Endothelial cell of umbilical vein (primary cell): ENCODE measurements at regions not wholly inside any gene's neighbourhood (a gene's known extent, or its start where the extent isn't known, plus 50 kb on each side); places are given as distances from the start of the nearest gene placed in this dataset.

Experiments used
- BruUV-seq: library from RNA; stranded (reverse); fragments of 400-500 nt; replicated peaks from 2 replicates; lab custom pipeline; 2021; lab: Mats Ljungman, UMichigan
- CTCF ChIA-PET: fragments of 300-600, 350-600 bp; sonication (Branson Sonifier 250); formaldehyde crosslinking; loops from one replicate; lab custom pipeline; 2021; ENCODE audit warnings: antibody characterized with exemption, inconsistent platforms; lab: Charles Lee
- POLR2A ChIA-PET: fragments of 300-600, 350-600 bp; sonication (Branson Sonifier 250); formaldehyde crosslinking; loops from one replicate; lab custom pipeline; 2021; ENCODE audit warnings: antibody characterized with exemption, inconsistent platforms; lab: Charles Lee
- DNase-seq: peaks from one replicate; pipeline ENCODE4 v3.0.0-alpha.2; 2011; ENCODE audit warnings: low read depth, low spot score
- FAIRE-seq: peaks from 2 replicates; lab custom pipeline; 2011; peaks lifted over from hg19 to GRCh38; lab: Jason Lieb, UNC
- H2AFZ ChIP-seq: 2 replicates; pipeline ENCODE4 v1.6.0; 2012; ENCODE audit warnings: low read depth, low read length, control low read depth, inconsistent platforms
- H3K27ac ChIP-seq: 2 replicates; pipeline ENCODE4 v1.5.1; 2011; ENCODE audit warnings: low read depth, mild to moderate bottlenecking, control low read depth, low read length, moderate library complexity; ENCODE audit not compliant: insufficient read depth
- H3K27me3 ChIP-seq, 2 experiments: 2 replicates each; pipeline versions ENCODE4 v1.6.0 to v1.6.1; 2011; ENCODE audit warnings: low read length in 2 of 2, mixed read lengths in 1 of 2; ENCODE audit not compliant: control insufficient read depth in 2 of 2, insufficient read depth in 2 of 2
- H3K36me3 ChIP-seq, 2 experiments: 2 replicates in 1 of 2; 3 replicates in 1 of 2; pipeline ENCODE4 v1.5.1; 2011; ENCODE audit warnings: low read length in 2 of 2, mild to moderate bottlenecking in 1 of 2, moderate library complexity in 1 of 2; ENCODE audit not compliant: control insufficient read depth in 2 of 2, insufficient read depth in 2 of 2; ENCODE audit errors: extremely low read depth in 1 of 2
- H3K4me1 ChIP-seq: 3 replicates; pipeline ENCODE4 v1.5.1; 2011; ENCODE audit warnings: mild to moderate bottlenecking, low read length; ENCODE audit not compliant: control insufficient read depth, insufficient read depth; ENCODE audit errors: extremely low read depth
- H3K4me2 ChIP-seq: 2 replicates; pipeline ENCODE4 v1.6.1; 2011; ENCODE audit warnings: low read length, control low read depth, mixed read lengths; ENCODE audit not compliant: insufficient read depth
- H3K4me3 ChIP-seq, 3 experiments: fragments of 200-600 bp in 1 of 3; sonication (generic), shearing (Covaris generic) in 1 of 3; replicated peaks in 1 of 3; 2 replicates each; pipeline ENCODE4 v1.5.1; 2011 to 2016; ENCODE audit warnings: control low read depth in 3 of 3, low read length in 3 of 3, mild to moderate bottlenecking in 2 of 3, inconsistent platforms in 1 of 3, low read depth in 1 of 3, moderate library complexity in 1 of 3; ENCODE audit not compliant: insufficient read depth in 1 of 3
- H3K79me2 ChIP-seq: 2 replicates; pipeline ENCODE4 v1.6.0; 2012; ENCODE audit warnings: low read length, inconsistent platforms; ENCODE audit not compliant: control insufficient read depth, insufficient read depth
- H3K9ac ChIP-seq: replicated peaks from 2 replicates; pipeline ENCODE3; 2011; ENCODE audit warnings: low read length, control low read depth; ENCODE audit not compliant: insufficient read depth; ENCODE audit errors: extremely low read depth
- H3K9me1 ChIP-seq: replicated peaks from 3 replicates; pipeline ENCODE4 v1.6.0; 2011; ENCODE audit warnings: mild to moderate bottlenecking, low read length; ENCODE audit not compliant: control insufficient read depth, insufficient read depth; ENCODE audit errors: extremely low read depth
- H3K9me3 ChIP-seq: replicated peaks from 2 replicates; pipeline ENCODE4 v1.5.1; 2012; ENCODE audit warnings: low read length, inconsistent platforms; ENCODE audit not compliant: control insufficient read depth, insufficient read depth
- H4K20me1 ChIP-seq: replicated peaks from 2 replicates; pipeline ENCODE3; 2011; ENCODE audit warnings: mild to moderate bottlenecking, low read length; ENCODE audit not compliant: control insufficient read depth, insufficient read depth; ENCODE audit errors: extremely low read depth
- CTCF ChIP-seq, 2 donors: IDR thresholded peaks; 1 replicate in 1 of 2; 2 replicates in 1 of 2; pipeline ENCODE4 v1.5.1; 2011; ENCODE audit warnings: low read length in 2 of 2, mild to moderate bottlenecking in 2 of 2, moderate library complexity in 2 of 2, control low read depth in 1 of 2, inconsistent platforms in 1 of 2, low read depth in 1 of 2; ENCODE audit not compliant: insufficient read depth in 1 of 2; ENCODE audit errors: extremely low read depth in 1 of 2
- EZH2 ChIP-seq: IDR thresholded peaks from 2 replicates; pipeline ENCODE4 v1.6.1; 2012; ENCODE audit warnings: borderline replicate concordance, low read depth, mild to moderate bottlenecking, moderate library complexity, low read length, inconsistent platforms; ENCODE audit not compliant: severe bottlenecking
- FOS ChIP-seq: IDR thresholded peaks from 2 replicates; pipeline ENCODE4 v1.6.1; 2011; ENCODE audit warnings: mild to moderate bottlenecking, low read length, moderate library complexity, borderline replicate concordance; ENCODE audit not compliant: insufficient read depth
- GATA2 ChIP-seq: IDR thresholded peaks from 2 replicates; pipeline ENCODE4 v1.7.0; 2011; ENCODE audit warnings: low read depth, mild to moderate bottlenecking, moderate library complexity, mixed read lengths, low read length; ENCODE audit not compliant: insufficient read length, insufficient read depth
- JUN ChIP-seq: IDR thresholded peaks from 2 replicates; pipeline ENCODE4 v1.6.1; 2011; ENCODE audit warnings: borderline replicate concordance, low read depth; ENCODE audit not compliant: insufficient read length, insufficient read depth
- MAX ChIP-seq: IDR thresholded peaks from 2 replicates; pipeline ENCODE4 v1.6.1; 2011; ENCODE audit not compliant: insufficient read depth, insufficient read length
- MYC ChIP-seq: IDR thresholded peaks from one replicate; pipeline ENCODE4 v1.6.1; 2011; ENCODE audit warnings: mild to moderate bottlenecking, low read depth, low read length
- POLR2A ChIP-seq: IDR thresholded peaks from 2 replicates; pipeline ENCODE4 v1.6.1; 2012; ENCODE audit warnings: low read depth, mild to moderate bottlenecking, control low read depth, low read length
- POLR2AphosphoS5 ChIP-seq: IDR thresholded peaks from 2 replicates; pipeline ENCODE4 v1.6.1; 2012; ENCODE audit warnings: low read depth, mild to moderate bottlenecking, control low read depth, low read length, moderate library complexity; ENCODE audit not compliant: insufficient read depth
- dilution Hi-C: fragments of 300-500 bp; cut with MboI; formaldehyde crosslinking; loops from one replicate; pipeline ENCODE4 v1.15.0; 2019; ENCODE audit warnings: low sequenced_read_pairs; ENCODE audit not compliant: extremely low pct_ligation_motif_present
- intact Hi-C: fragments of 100-400 bp; cut with micrococcal nuclease; formaldehyde crosslinking; loops from one replicate; pipeline ENCODE4 v1.10.0; 2022

- intact Hi-C loops (no loop called here), dilution Hi-C loops (no loop called here)
- no peaks in the 10 kb centered on the region for H3K9me3 ChIP-seq
- H2AFZ ChIP-seq, result no peak overlapping the region
- POLR2A ChIA-PET, result no interaction called here
- TF ChIP-seq FOS (no peak), MAX (no peak), CTCF (IDR thresholded peaks at IDR 0.05; ENCODE audit: extremely low read depth in 1 of 2, insufficient read depth in 1 of 2, low read depth in 1 of 2, low read length in 2 of 2) (no peak), EZH2 (no peak), MYC (no peak), JUN (no peak), POLR2A (no peak), POLR2AphosphoS5 (no peak), GATA2 (no peak)
- FAIRE-seq (no peak), DNase-seq (no peak)
- H3K4me2 ChIP-seq, result no peak overlapping the region
- no peaks in the 10 kb centered on the region for H3K36me3 ChIP-seq
- no peak overlapping the region for H3K9ac ChIP-seq
- H3K4me3 ChIP-seq, result no peak overlapping the region
- H3K27ac ChIP-seq, result no peak overlapping the region
- no peaks in the 10 kb centered on the region for H3K27me3 ChIP-seq
- no peaks in the 10 kb centered on the region for H3K79me2 ChIP-seq
- H3K9me1 ChIP-seq, result no peaks in the 10 kb centered on the region
- CTCF ChIA-PET, result interaction anchor here (3.0 kb wide), 1 partner anchor 13 kb away, joined by 8 read pairs; no protein-coding TSS in a partner anchor
- BruUV-seq, result no TSS peak
- no peaks in the 10 kb centered on the region for H3K4me1 ChIP-seq
- H4K20me1 ChIP-seq, result no peaks in the 10 kb centered on the region
Measured at GRCh38 chr18:1599196-1599595, 694.5 kb downstream of the ADCYAP1 start.
